ENCODE measurements at regions not wholly inside any gene's neighbourhood (a gene's known extent, or its start where the extent isn't known, plus 50 kb on each side); places are given as distances from the start of the nearest gene placed in this dataset.

GRCh38 chr4:72974694-72975487 lies 94.6 kb downstream of the COX18 start:
- Histone ChIP-seq H3K9me3 (replicated peaks; ENCODE audit: control insufficient read depth, insufficient read depth, low read length) (no peaks in the 10 kb centered on the region), H3K27me3 (ENCODE audit: control insufficient read depth in 2 of 2, insufficient read depth in 2 of 2, low read length in 2 of 2) (no peaks in the 10 kb centered on the region), H3K27ac (ENCODE audit: insufficient read depth, low read depth, low read length) (peak overlapping the region; percentile 91), H3K36me3 (ENCODE audit: control insufficient read depth in 2 of 2, extremely low read depth in 1 of 2, insufficient read depth in 2 of 2, low read length in 2 of 2) (no peaks in the 10 kb centered on the region), H2AFZ (ENCODE audit: low read depth, low read length) (peak overlapping the region; percentile 74), H3K79me2 (ENCODE audit: control insufficient read depth, insufficient read depth, low read length) (no peaks in the 10 kb centered on the region), H3K9ac (replicated peaks; ENCODE audit: extremely low read depth, insufficient read depth, low read length) (peak overlapping the region; percentile 66), H3K4me1 (ENCODE audit: control insufficient read depth, extremely low read depth, insufficient read depth, low read length) (peaks cover 43% of the 10 kb centered on the region), H3K4me3 (replicated peaks in 1 of 3; ENCODE audit: insufficient read depth in 1 of 3, low read depth in 1 of 3, low read length in 3 of 3) (peak overlapping the region in 1 of 3 experiments; percentile 30), H4K20me1 (replicated peaks; ENCODE audit: control insufficient read depth, extremely low read depth, insufficient read depth, low read length) (no peaks in the 10 kb centered on the region), H3K9me1 (replicated peaks; ENCODE audit: control insufficient read depth, extremely low read depth, insufficient read depth, low read length) (no peaks in the 10 kb centered on the region), H3K4me2 (ENCODE audit: insufficient read depth, low read length) (peak overlapping the region; percentile 83)
- FAIRE-seq (peak; percentile 78), DNase-seq (ENCODE audit: low read depth, low spot score) (peak; percentile 78)
- TF ChIP-seq FOS (IDR thresholded peaks at IDR 0.05; ENCODE audit: borderline replicate concordance, insufficient read depth, low read length), result no peak
- no peak for TF ChIP-seq JUN (IDR thresholded peaks at IDR 0.05; ENCODE audit: borderline replicate concordance, insufficient read depth, insufficient read length, low read depth)
- TF ChIP-seq POLR2AphosphoS5 (IDR thresholded peaks at IDR 0.05; ENCODE audit: insufficient read depth, low read depth, low read length), result peak; percentile 61
- no peak for TF ChIP-seq MYC (IDR thresholded peaks at IDR 0.05; ENCODE audit: low read depth, low read length)
- peak; percentile 66 for TF ChIP-seq GATA2 (IDR thresholded peaks at IDR 0.05; ENCODE audit: insufficient read depth, insufficient read length, low read depth, low read length)
- TF ChIP-seq MAX (IDR thresholded peaks at IDR 0.05; ENCODE audit: insufficient read depth, insufficient read length), result no peak
- TF ChIP-seq POLR2A (IDR thresholded peaks at IDR 0.05; ENCODE audit: low read depth, low read length), result peak; percentile 33
- TF ChIP-seq, protein P1, sequence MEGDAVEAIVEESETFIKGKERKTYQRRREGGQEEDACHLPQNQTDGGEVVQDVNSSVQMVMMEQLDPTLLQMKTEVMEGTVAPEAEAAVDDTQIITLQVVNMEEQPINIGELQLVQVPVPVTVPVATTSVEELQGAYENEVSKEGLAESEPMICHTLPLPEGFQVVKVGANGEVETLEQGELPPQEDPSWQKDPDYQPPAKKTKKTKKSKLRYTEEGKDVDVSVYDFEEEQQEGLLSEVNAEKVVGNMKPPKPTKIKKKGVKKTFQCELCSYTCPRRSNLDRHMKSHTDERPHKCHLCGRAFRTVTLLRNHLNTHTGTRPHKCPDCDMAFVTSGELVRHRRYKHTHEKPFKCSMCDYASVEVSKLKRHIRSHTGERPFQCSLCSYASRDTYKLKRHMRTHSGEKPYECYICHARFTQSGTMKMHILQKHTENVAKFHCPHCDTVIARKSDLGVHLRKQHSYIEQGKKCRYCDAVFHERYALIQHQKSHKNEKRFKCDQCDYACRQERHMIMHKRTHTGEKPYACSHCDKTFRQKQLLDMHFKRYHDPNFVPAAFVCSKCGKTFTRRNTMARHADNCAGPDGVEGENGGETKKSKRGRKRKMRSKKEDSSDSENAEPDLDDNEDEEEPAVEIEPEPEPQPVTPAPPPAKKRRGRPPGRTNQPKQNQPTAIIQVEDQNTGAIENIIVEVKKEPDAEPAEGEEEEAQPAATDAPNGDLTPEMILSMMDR (IDR thresholded peaks at IDR 0.05; ENCODE audit: extremely low read depth in 1 of 2, insufficient read depth in 1 of 2, low read depth in 1 of 2, low read length in 2 of 2), result no peak
- TF ChIP-seq EZH2 (IDR thresholded peaks at IDR 0.05; ENCODE audit: borderline replicate concordance, low read depth, low read length, severe bottlenecking), result no peak
- POLR2A ChIA-PET, result interaction anchor here (0.6 kb wide), 1 partner anchor 86 kb away, joined by 6 read pairs; no protein-coding TSS in a partner anchor
- CTCF ChIA-PET, result interaction anchor here (0.9 to 1.4 kb wide), 8 partner anchors 9 to 273 kb away, joined by 3 to 4 read pairs (median 3); no protein-coding TSS in a partner anchor
- BruUV-seq (replicated peaks), result TSS peak; percentile 14
- dilution Hi-C loops (cut with MboI; ENCODE audit: extremely low pct_ligation_motif_present, low sequenced_read_pairs) (no loop called here), intact Hi-C loops (cut with micrococcal nuclease) (loop anchor here (2.0 to 10.0 kb wide), 4 partner anchors 94 to 658 kb away; partner anchors contain the start of genes ADAMTS3, ANKRD17 and COX18)
